Astrocyte (in vitro differentiated cells and primary cell): ENCODE measurements at regions not wholly inside any gene's neighbourhood (a gene's known extent, or its start where the extent isn't known, plus 50 kb on each side); places are given as distances from the start of the nearest gene placed in this dataset.

Experiments used
- CTCF ChIP-seq: IDR thresholded peaks from 2 replicates; pipeline ENCODE4 v1.5.1; 2011; ENCODE audit warnings: low read depth, mild to moderate bottlenecking, inconsistent platforms, low read length, moderate library complexity; ENCODE audit not compliant: insufficient read depth
- EZH2 ChIP-seq: IDR thresholded peaks from 2 replicates; pipeline ENCODE4 v1.6.1; 2012; ENCODE audit warnings: mild to moderate bottlenecking, low read length, inconsistent platforms; ENCODE audit not compliant: insufficient read depth

DNA sequence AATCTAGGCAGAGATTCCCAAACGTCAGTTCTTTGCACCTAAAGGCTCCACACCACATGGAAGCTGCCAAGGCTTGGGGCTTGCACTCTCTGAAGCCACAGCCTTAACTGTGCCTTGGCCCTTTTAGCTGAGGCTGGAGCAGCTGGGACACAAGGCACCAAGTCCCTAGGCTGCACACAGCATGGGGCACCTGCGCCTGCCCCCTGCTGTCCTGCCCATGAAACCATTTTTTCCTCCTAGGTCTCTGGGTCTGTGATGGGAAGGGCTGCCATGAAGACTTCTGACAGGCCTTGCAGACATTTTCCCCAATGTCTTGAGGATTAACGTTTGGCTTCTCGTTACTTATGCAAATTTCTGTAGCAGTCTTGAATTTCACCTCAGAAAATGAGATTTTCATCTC is 241.5 kb downstream of the OSR1 start:
- TF ChIP-seq CTCF (no peak), EZH2 (no peak)
